Upper lobe of left lung (tissue), 4 donors: ENCODE measurements at regions not wholly inside any gene's neighbourhood (a gene's known extent, or its start where the extent isn't known, plus 50 kb on each side); places are given as distances from the start of the nearest gene placed in this dataset.

ENCODE experiments used
- CTCF ChIP-seq, 6 experiments: fragments of 450-650 bp in 4 of 6; fragments of 200-600 bp in 2 of 6; sonication (generic) in 2 of 6; IDR thresholded peaks; one replicate each; pipeline ENCODE4 v1.5.1; 2016 to 2019; ENCODE audit warnings: antibody characterized with exemption in 6 of 6
- POLR2A ChIP-seq, 4 donors: fragments of 450-650 bp; IDR thresholded peaks; one replicate each; pipeline ENCODE4 v1.5.1; 2016 to 2017; ENCODE audit warnings: antibody characterized with exemption in 4 of 4, mild to moderate bottlenecking in 2 of 4
- POLR2AphosphoS5 ChIP-seq, 2 donors: sonication (generic); formaldehyde crosslinking; IDR thresholded peaks; one replicate each; pipeline ENCODE4 v1.5.1; 2017; ENCODE audit warnings: antibody characterized with exemption in 2 of 2

GRCh38 chr6:146875927-146876270 lies 277.1 kb downstream of the ADGB start:
- TF ChIP-seq CTCF (IDR thresholded peaks at IDR 0.05) (no peak), POLR2A (IDR thresholded peaks at IDR 0.05) (no peak), POLR2AphosphoS5 (IDR thresholded peaks at IDR 0.05) (no peak)
